ENCODE measurements at regions not wholly inside any gene's neighbourhood (a gene's known extent, or its start where the extent isn't known, plus 50 kb on each side); places are given as distances from the start of the nearest gene placed in this dataset.

DNA sequence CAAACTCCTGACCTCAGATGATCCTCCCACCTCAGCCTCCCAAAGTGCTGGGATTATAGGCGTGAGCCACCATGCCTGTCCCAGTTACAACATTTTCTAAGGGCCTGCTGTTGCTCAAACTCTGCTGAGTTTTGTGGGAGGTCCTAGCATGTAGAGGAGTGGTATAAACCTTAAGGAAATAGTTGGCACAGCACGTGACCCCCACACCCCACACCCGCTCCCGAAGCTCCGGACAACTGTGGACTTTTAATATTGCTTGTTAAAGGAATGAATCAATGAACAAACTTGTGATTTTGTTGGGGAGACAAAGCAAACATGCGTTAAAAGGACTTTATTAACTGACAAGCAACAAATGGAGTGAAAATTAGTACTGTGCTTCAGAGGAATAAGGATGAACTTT, 137.8 kb upstream of the GATA6 start:
- H3K36me3 ChIP-seq: no peaks in the 10 kb centered on the region
- no peak overlapping the region for H3K4me3 ChIP-seq
- no peak overlapping the region for H3K27ac ChIP-seq
- DNase-seq: no peak
- 72% methylated on average over 6 of the region's 6 CpGs; no CpG with 5 or more reads in 1 of the 2 donors for WGBS, 2 donors (ENCODE audit: low coverage in 1 of 2)
- no peaks in the 10 kb centered on the region for H3K27me3 ChIP-seq
- H3K9me3 ChIP-seq: no peaks in the 10 kb centered on the region
- H3K4me1 ChIP-seq: peaks cover 0 to 10% (median 5%) of the 10 kb centered on the region in 4 donors
- in situ Hi-C loops (cut with MboI; ENCODE audit: low pct_ligation_motif_present in 1 of 4, low pct_unique_long_range_greater_than_20kb in 1 of 4, low sequenced_read_pairs in 3 of 4) (no loop called here), intact Hi-C loops (cut with DNase I; ENCODE audit: low total_unique reads) (no loop called here)
- no peak for TF ChIP-seq POLR2A (IDR thresholded peaks at IDR 0.05)
- TF ChIP-seq, protein P1, sequence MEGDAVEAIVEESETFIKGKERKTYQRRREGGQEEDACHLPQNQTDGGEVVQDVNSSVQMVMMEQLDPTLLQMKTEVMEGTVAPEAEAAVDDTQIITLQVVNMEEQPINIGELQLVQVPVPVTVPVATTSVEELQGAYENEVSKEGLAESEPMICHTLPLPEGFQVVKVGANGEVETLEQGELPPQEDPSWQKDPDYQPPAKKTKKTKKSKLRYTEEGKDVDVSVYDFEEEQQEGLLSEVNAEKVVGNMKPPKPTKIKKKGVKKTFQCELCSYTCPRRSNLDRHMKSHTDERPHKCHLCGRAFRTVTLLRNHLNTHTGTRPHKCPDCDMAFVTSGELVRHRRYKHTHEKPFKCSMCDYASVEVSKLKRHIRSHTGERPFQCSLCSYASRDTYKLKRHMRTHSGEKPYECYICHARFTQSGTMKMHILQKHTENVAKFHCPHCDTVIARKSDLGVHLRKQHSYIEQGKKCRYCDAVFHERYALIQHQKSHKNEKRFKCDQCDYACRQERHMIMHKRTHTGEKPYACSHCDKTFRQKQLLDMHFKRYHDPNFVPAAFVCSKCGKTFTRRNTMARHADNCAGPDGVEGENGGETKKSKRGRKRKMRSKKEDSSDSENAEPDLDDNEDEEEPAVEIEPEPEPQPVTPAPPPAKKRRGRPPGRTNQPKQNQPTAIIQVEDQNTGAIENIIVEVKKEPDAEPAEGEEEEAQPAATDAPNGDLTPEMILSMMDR (IDR thresholded peaks at IDR 0.05): no peak
- no peak for TF ChIP-seq POLR2AphosphoS5 (IDR thresholded peaks at IDR 0.05)
- TF ChIP-seq EP300 (IDR thresholded peaks at IDR 0.05; ENCODE audit: low read depth): no peak

DNA sequence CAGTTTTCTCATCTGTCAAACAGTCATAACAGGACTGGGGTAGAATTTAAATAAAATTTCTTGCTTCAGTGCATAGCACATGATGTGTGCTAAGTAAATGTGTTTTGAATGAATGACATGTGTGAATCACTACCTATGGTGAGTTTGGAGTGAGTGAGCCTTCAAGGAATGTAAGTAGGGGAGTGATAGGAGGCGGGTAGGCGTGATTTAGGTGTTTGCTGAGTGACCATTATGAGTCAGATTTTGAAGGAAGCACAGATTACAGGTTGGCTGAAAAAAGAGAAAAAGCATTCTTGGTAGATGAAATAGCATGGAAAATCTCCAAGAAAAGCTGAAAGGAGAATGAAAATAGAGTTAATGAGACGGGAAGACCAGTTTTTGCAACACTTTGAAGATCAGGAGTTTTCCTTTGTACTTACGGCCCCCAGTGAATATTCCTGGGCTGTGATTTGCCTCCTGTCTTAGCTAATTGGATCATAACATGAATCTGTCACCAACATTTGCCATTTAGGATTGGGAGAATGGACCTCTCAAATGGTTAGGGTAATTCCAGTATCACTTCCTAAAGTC, 136.9 kb upstream of the GATA6 start:
- in situ Hi-C loops (cut with MboI; ENCODE audit: low pct_ligation_motif_present in 1 of 4, low pct_unique_long_range_greater_than_20kb in 1 of 4, low sequenced_read_pairs in 3 of 4) (no loop called here), intact Hi-C loops (cut with DNase I; ENCODE audit: low total_unique reads) (no loop called here)
- no peak overlapping the region for H3K4me3 ChIP-seq
- TF ChIP-seq POLR2A (IDR thresholded peaks at IDR 0.05): no peak
- TF ChIP-seq EP300 (IDR thresholded peaks at IDR 0.05; ENCODE audit: low read depth): no peak
- TF ChIP-seq, protein P1 (IDR thresholded peaks at IDR 0.05): no peak
- TF ChIP-seq POLR2AphosphoS5 (IDR thresholded peaks at IDR 0.05): no peak
- no peaks in the 10 kb centered on the region for H3K9me3 ChIP-seq
- no peaks in the 10 kb centered on the region for H3K27me3 ChIP-seq
- no peaks in the 10 kb centered on the region for H3K36me3 ChIP-seq
- no peak overlapping the region for H3K27ac ChIP-seq
- H3K4me1 ChIP-seq: peaks cover 0 to 10% (median 5%) of the 10 kb centered on the region in 4 donors
- 45 to 64% methylated on average over 4 of the region's 4 CpGs for WGBS, 2 donors (ENCODE audit: low coverage in 1 of 2)
- DNase-seq: peak; percentile 20

DNA sequence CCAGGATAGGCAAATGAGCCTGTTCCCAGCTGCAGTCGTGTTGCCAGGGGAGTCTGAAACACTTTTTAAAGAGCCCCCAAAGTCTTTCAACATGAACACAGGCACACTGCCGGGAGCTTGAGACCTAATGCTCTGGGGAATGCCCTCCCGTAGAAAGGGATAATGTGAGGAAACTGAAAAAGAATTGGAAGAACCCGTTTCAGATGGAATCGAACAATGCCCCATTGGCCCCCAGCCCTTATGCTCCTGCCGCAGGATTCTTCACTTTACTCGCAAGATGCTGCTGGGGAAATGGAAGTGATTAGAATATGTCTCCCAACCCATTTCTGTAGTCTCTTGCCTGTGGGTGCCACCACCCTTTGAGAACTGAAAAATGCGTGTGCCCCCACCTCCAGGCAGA, 136.3 kb upstream of the GATA6 start:
- in situ Hi-C loops (cut with MboI; ENCODE audit: low pct_ligation_motif_present in 1 of 4, low pct_unique_long_range_greater_than_20kb in 1 of 4, low sequenced_read_pairs in 3 of 4) (no loop called here), intact Hi-C loops (cut with DNase I; ENCODE audit: low total_unique reads) (no loop called here)
- Histone ChIP-seq H3K36me3 (no peaks in the 10 kb centered on the region), H3K27me3 (no peaks in the 10 kb centered on the region), H3K9me3 (no peaks in the 10 kb centered on the region), H3K4me1 (peaks cover 0 to 10% (median 5%) of the 10 kb centered on the region in 4 donors), H3K27ac (no peak overlapping the region), H3K4me3 (no peak overlapping the region)
- no peak for TF ChIP-seq POLR2A (IDR thresholded peaks at IDR 0.05)
- TF ChIP-seq POLR2AphosphoS5 (IDR thresholded peaks at IDR 0.05): no peak
- no peak for TF ChIP-seq EP300 (IDR thresholded peaks at IDR 0.05; ENCODE audit: low read depth)
- TF ChIP-seq, protein P1 (IDR thresholded peaks at IDR 0.05): no peak
- no peak for DNase-seq
- 78 to 93% methylated on average over 6 to 8 of the region's 8 CpGs for WGBS, 2 donors (ENCODE audit: low coverage in 1 of 2)

DNA sequence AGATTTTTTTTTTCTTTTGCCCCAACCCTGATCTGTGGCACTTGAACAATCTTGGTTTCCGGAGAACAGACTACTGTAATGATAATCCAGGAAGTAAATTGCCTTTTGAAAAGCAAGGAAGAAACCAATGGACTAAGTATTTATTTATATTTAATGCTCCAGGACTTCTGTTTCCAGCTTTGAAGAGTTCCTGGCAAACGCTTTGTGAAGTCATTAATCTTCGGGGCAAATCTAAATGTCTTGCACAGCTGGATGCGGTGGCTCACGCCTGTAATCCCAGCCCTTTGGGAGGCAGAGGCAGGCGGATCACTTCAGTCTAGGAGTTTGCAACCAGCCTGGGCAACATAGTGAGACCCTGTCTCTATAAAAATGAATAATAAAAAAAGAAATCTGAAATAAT, 135.1 kb upstream of the GATA6 start:
- no peak overlapping the region for H3K27ac ChIP-seq

More for the DNA sequence above, 135.1 kb upstream of the GATA6 start:
- TF ChIP-seq POLR2AphosphoS5 (IDR thresholded peaks at IDR 0.05): no peak
- TF ChIP-seq, protein P1 (IDR thresholded peaks at IDR 0.05): no peak
- TF ChIP-seq EP300 (IDR thresholded peaks at IDR 0.05; ENCODE audit: low read depth): no peak
- TF ChIP-seq POLR2A (IDR thresholded peaks at IDR 0.05): no peak
- DNase-seq: no peak
- Histone ChIP-seq H3K9me3 (no peaks in the 10 kb centered on the region), H3K4me1 (peaks cover 0 to 16% (median 8%) of the 10 kb centered on the region in 4 donors), H3K36me3 (no peaks in the 10 kb centered on the region), H3K4me3 (no peak overlapping the region), H3K27me3 (no peaks in the 10 kb centered on the region)
- WGBS, 2 donors (ENCODE audit: low coverage in 1 of 2): 68 to 70% methylated on average over 1 to 6 of the region's 6 CpGs
- in situ Hi-C loops (cut with MboI; ENCODE audit: low pct_ligation_motif_present in 1 of 4, low pct_unique_long_range_greater_than_20kb in 1 of 4, low sequenced_read_pairs in 3 of 4): no loop called here
- intact Hi-C loops (cut with DNase I; ENCODE audit: low total_unique reads): no loop called here
